Neural cell (in vitro differentiated cells): ENCODE measurements at regions not wholly inside any gene's neighbourhood (a gene's known extent, or its start where the extent isn't known, plus 50 kb on each side); places are given as distances from the start of the nearest gene placed in this dataset.

Experiments
- H2AFZ ChIP-seq: fragments of 200-600, 300-800 bp; sonication (generic), shearing (Covaris generic); 2 replicates; pipeline ENCODE4 v1.6.0; 2014; ENCODE audit warnings: low read depth, mild to moderate bottlenecking, antibody characterized with exemption, low read length, moderate library complexity
- H3F3A ChIP-seq: fragments of 200-600 bp; shearing (Covaris generic); 2 replicates; pipeline ENCODE4 v1.6.1; 2016; ENCODE audit warnings: mild to moderate bottlenecking, moderate library complexity, mixed read lengths, antibody characterized with exemption, low read length; ENCODE audit not compliant: insufficient read depth, poor library complexity, severe bottlenecking
- H3K27ac ChIP-seq: fragments of 200-600, 300-800 bp; sonication (generic), shearing (Covaris generic); 2 replicates; pipeline ENCODE4 v1.5.1; 2014; ENCODE audit warnings: mild to moderate bottlenecking, low read length, moderate library complexity
- H3K27me3 ChIP-seq: fragments of 300-800, 200-600 bp; sonication (generic), shearing (Covaris generic); 2 replicates; pipeline ENCODE4 v1.6.0; 2014; ENCODE audit warnings: mild to moderate bottlenecking, low read depth, low read length, moderate library complexity; ENCODE audit not compliant: insufficient read depth
- H3K36me3 ChIP-seq: fragments of 300-800, 200-600 bp; sonication (generic), shearing (Covaris generic); 2 replicates; pipeline ENCODE4 v1.5.1; 2014; ENCODE audit warnings: mild to moderate bottlenecking, antibody characterized with exemption, low read length, moderate library complexity; ENCODE audit not compliant: insufficient read depth
- H3K4me2 ChIP-seq: fragments of 300-800, 200-600 bp; sonication (generic), shearing (Covaris generic); 2 replicates; pipeline ENCODE4 v1.6.0; 2014; ENCODE audit warnings: mild to moderate bottlenecking, low read length
- H3K4me3 ChIP-seq: fragments of 300-800, 200-600 bp; sonication (generic), shearing (Covaris generic); 2 replicates; pipeline ENCODE4 v1.5.1; 2014; ENCODE audit warnings: mild to moderate bottlenecking, low read length, moderate library complexity
- H3K79me2 ChIP-seq: fragments of 200-600 bp; shearing (Covaris generic); replicated peaks from 2 replicates; pipeline ENCODE4 v1.6.0; 2014; ENCODE audit warnings: mild to moderate bottlenecking, low read length, moderate library complexity; ENCODE audit not compliant: insufficient read depth
- H3K9ac ChIP-seq: fragments of 300-800, 200-600 bp; sonication (generic), shearing (Covaris generic); 2 replicates; pipeline ENCODE4 v1.6.1; 2016; ENCODE audit warnings: mild to moderate bottlenecking, low read length, mixed read lengths
- H3K9me2 ChIP-seq: fragments of 200-600 bp; shearing (Covaris generic); 2 replicates; pipeline ENCODE4 v1.6.1; 2016; ENCODE audit warnings: mild to moderate bottlenecking, low read length, mixed read lengths; ENCODE audit not compliant: insufficient read depth
- H3K9me3 ChIP-seq: fragments of 200-600, 300-800 bp; sonication (generic), shearing (Covaris generic); 2 replicates; pipeline ENCODE4 v1.6.1; 2016; ENCODE audit warnings: mild to moderate bottlenecking, mixed run types, low read length, moderate library complexity, mixed read lengths
- H4K20me1 ChIP-seq: fragments of 200-600 bp; shearing (Covaris generic); 2 replicates; pipeline ENCODE4 v1.6.1; 2016; ENCODE audit warnings: mild to moderate bottlenecking, mixed run types; ENCODE audit not compliant: insufficient read depth
- CTCF ChIP-seq: fragments of 450-650 bp; IDR thresholded peaks from 2 replicates; pipeline ENCODE4 v1.5.1; 2014; ENCODE audit warnings: antibody characterized with exemption, mild to moderate bottlenecking, moderate library complexity; ENCODE audit not compliant: poor library complexity, severe bottlenecking
- EP300 ChIP-seq: fragments of 450-650 bp; conservative IDR thresholded peaks from 2 replicates; pipeline ENCODE4 v1.6.1; 2014; ENCODE audit warnings: antibody characterized with exemption, mild to moderate bottlenecking, moderate library complexity; ENCODE audit not compliant: poor library complexity, severe bottlenecking
- EZH2 ChIP-seq: fragments of 200-600, 300-800 bp; shearing (Covaris generic), sonication (generic); IDR thresholded peaks from 2 replicates; pipeline ENCODE4 v1.6.1; 2014; ENCODE audit warnings: antibody characterized with exemption, low read length, borderline replicate concordance, mild to moderate bottlenecking; ENCODE audit not compliant: insufficient read depth, poor library complexity, severe bottlenecking
- MXI1 ChIP-seq: fragments of 450-650 bp; conservative IDR thresholded peaks from 2 replicates; pipeline ENCODE4 v1.6.1; 2014; ENCODE audit warnings: antibody characterized with exemption, mild to moderate bottlenecking; ENCODE audit not compliant: poor library complexity, severe bottlenecking
- POLR2AphosphoS5 ChIP-seq: IDR thresholded peaks from 2 replicates; pipeline ENCODE4 v1.6.1; 2012
- RAD21 ChIP-seq: fragments of 450-650 bp; conservative IDR thresholded peaks from 2 replicates; pipeline ENCODE4 v1.6.1; 2014; ENCODE audit warnings: antibody characterized with exemption, mild to moderate bottlenecking, moderate library complexity
- REST ChIP-seq: IDR thresholded peaks from 2 replicates; pipeline ENCODE4 v1.6.1; 2012; ENCODE audit warnings: borderline replicate concordance
- SMC3 ChIP-seq: fragments of 450-650 bp; conservative IDR thresholded peaks from 2 replicates; pipeline ENCODE4 v1.6.1; 2014; ENCODE audit warnings: antibody characterized with exemption, mild to moderate bottlenecking, moderate library complexity; ENCODE audit not compliant: poor library complexity
- TAF1 ChIP-seq: IDR thresholded peaks from 2 replicates; pipeline ENCODE4 v1.6.1; 2012; ENCODE audit warnings: low read depth

GRCh38 chr20:24792641-24793495 lies 156.2 kb upstream of the CST7 start:
- Histone ChIP-seq H3K27ac (no peak overlapping the region), H3K79me2 (no peaks in the 10 kb centered on the region), H3K9ac (no peak overlapping the region), H3K4me3 (no peak overlapping the region), H3K9me3 (no peaks in the 10 kb centered on the region), H3F3A (no peaks in the 10 kb centered on the region), H3K9me2 (no peaks in the 10 kb centered on the region), H3K4me2 (no peak overlapping the region), H3K36me3 (no peaks in the 10 kb centered on the region), H3K27me3 (no peaks in the 10 kb centered on the region), H2AFZ (no peak overlapping the region), H4K20me1 (no peaks in the 10 kb centered on the region)
- no peak for TF ChIP-seq EP300
- no peak for TF ChIP-seq POLR2AphosphoS5
- no peak for TF ChIP-seq MXI1
- TF ChIP-seq REST, result no peak
- TF ChIP-seq RAD21, result no peak

GRCh38 chr20:24795436-24795835 lies 153.6 kb upstream of the CST7 start:
- H3K4me3 ChIP-seq, result no peak overlapping the region
- H3K9me2 ChIP-seq, result no peaks in the 10 kb centered on the region
- H3K27me3 ChIP-seq, result no peaks in the 10 kb centered on the region
- H2AFZ ChIP-seq, result no peak overlapping the region
- no peaks in the 10 kb centered on the region for H3K79me2 ChIP-seq
- H3K9me3 ChIP-seq, result no peaks in the 10 kb centered on the region
- no peak overlapping the region for H3K27ac ChIP-seq
- TF ChIP-seq MXI1, result no peak
- no peak for TF ChIP-seq TAF1
- no peak for TF ChIP-seq CTCF
- TF ChIP-seq EP300, result no peak
- TF ChIP-seq POLR2AphosphoS5, result no peak
- no peak for TF ChIP-seq REST
- TF ChIP-seq SMC3, result no peak
- no peak for TF ChIP-seq EZH2
- no peak for TF ChIP-seq RAD21
- no peaks in the 10 kb centered on the region for H3F3A ChIP-seq
- no peaks in the 10 kb centered on the region for H3K36me3 ChIP-seq
- no peaks in the 10 kb centered on the region for H4K20me1 ChIP-seq
- H3K9ac ChIP-seq, result no peak overlapping the region
- no peak overlapping the region for H3K4me2 ChIP-seq
